ENCODE measurements at regions not wholly inside any gene's neighbourhood (a gene's known extent, or its start where the extent isn't known, plus 50 kb on each side); places are given as distances from the start of the nearest gene placed in this dataset.

DNA sequence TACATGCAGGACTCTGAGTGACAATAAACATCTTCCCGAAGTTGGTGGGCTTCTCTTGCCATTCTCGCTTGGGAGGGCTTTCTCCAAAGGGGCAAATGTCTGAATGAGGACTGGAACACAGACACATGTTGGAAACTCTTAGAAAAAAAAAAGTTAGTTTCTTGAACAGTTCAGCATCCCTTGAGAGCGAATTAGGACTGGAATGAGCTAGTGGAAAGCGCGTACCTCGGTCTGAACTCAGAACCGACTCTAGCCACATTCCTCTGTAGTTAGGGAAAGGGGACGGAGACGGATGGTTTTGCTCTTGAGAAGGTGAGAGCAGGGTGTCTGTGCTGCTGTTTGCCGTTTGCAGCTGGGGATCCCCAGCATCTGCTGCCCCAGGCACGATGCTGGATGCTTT, 517.3 kb downstream of the TBC1D22A start:
- TF ChIP-seq EZH2 (IDR thresholded peaks at IDR 0.05; ENCODE audit: borderline replicate concordance, insufficient read depth, low read depth, low read length, poor library complexity, severe bottlenecking): no peak
- TF ChIP-seq, protein P1, sequence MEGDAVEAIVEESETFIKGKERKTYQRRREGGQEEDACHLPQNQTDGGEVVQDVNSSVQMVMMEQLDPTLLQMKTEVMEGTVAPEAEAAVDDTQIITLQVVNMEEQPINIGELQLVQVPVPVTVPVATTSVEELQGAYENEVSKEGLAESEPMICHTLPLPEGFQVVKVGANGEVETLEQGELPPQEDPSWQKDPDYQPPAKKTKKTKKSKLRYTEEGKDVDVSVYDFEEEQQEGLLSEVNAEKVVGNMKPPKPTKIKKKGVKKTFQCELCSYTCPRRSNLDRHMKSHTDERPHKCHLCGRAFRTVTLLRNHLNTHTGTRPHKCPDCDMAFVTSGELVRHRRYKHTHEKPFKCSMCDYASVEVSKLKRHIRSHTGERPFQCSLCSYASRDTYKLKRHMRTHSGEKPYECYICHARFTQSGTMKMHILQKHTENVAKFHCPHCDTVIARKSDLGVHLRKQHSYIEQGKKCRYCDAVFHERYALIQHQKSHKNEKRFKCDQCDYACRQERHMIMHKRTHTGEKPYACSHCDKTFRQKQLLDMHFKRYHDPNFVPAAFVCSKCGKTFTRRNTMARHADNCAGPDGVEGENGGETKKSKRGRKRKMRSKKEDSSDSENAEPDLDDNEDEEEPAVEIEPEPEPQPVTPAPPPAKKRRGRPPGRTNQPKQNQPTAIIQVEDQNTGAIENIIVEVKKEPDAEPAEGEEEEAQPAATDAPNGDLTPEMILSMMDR (IDR thresholded peaks at IDR 0.05): no peak
